Endothelial cell of umbilical vein (primary cell): ENCODE measurements at regions not wholly inside any gene's neighbourhood (a gene's known extent, or its start where the extent isn't known, plus 50 kb on each side); places are given as distances from the start of the nearest gene placed in this dataset.

Experiments
- BruUV-seq: library from RNA; stranded (reverse); fragments of 400-500 nt; replicated peaks from 2 replicates; lab custom pipeline; 2021; lab: Mats Ljungman, UMichigan
- CTCF ChIA-PET: fragments of 300-600, 350-600 bp; sonication (Branson Sonifier 250); formaldehyde crosslinking; loops from one replicate; lab custom pipeline; 2021; ENCODE audit warnings: antibody characterized with exemption, inconsistent platforms; lab: Charles Lee
- POLR2A ChIA-PET: fragments of 300-600, 350-600 bp; sonication (Branson Sonifier 250); formaldehyde crosslinking; loops from one replicate; lab custom pipeline; 2021; ENCODE audit warnings: antibody characterized with exemption, inconsistent platforms; lab: Charles Lee
- DNase-seq: peaks from one replicate; pipeline ENCODE4 v3.0.0-alpha.2; 2011; ENCODE audit warnings: low read depth, low spot score
- FAIRE-seq: peaks from 2 replicates; lab custom pipeline; 2011; peaks lifted over from hg19 to GRCh38; lab: Jason Lieb, UNC
- H2AFZ ChIP-seq: 2 replicates; pipeline ENCODE4 v1.6.0; 2012; ENCODE audit warnings: low read depth, low read length, control low read depth, inconsistent platforms
- H3K27ac ChIP-seq: 2 replicates; pipeline ENCODE4 v1.5.1; 2011; ENCODE audit warnings: low read depth, mild to moderate bottlenecking, control low read depth, low read length, moderate library complexity; ENCODE audit not compliant: insufficient read depth
- H3K27me3 ChIP-seq, 2 experiments: 2 replicates each; pipeline versions ENCODE4 v1.6.0 to v1.6.1; 2011; ENCODE audit warnings: low read length in 2 of 2, mixed read lengths in 1 of 2; ENCODE audit not compliant: control insufficient read depth in 2 of 2, insufficient read depth in 2 of 2
- H3K36me3 ChIP-seq, 2 experiments: 2 replicates in 1 of 2; 3 replicates in 1 of 2; pipeline ENCODE4 v1.5.1; 2011; ENCODE audit warnings: low read length in 2 of 2, mild to moderate bottlenecking in 1 of 2, moderate library complexity in 1 of 2; ENCODE audit not compliant: control insufficient read depth in 2 of 2, insufficient read depth in 2 of 2; ENCODE audit errors: extremely low read depth in 1 of 2
- H3K4me1 ChIP-seq: 3 replicates; pipeline ENCODE4 v1.5.1; 2011; ENCODE audit warnings: mild to moderate bottlenecking, low read length; ENCODE audit not compliant: control insufficient read depth, insufficient read depth; ENCODE audit errors: extremely low read depth
- H3K4me2 ChIP-seq: 2 replicates; pipeline ENCODE4 v1.6.1; 2011; ENCODE audit warnings: low read length, control low read depth, mixed read lengths; ENCODE audit not compliant: insufficient read depth
- H3K4me3 ChIP-seq, 3 experiments: fragments of 200-600 bp in 1 of 3; sonication (generic), shearing (Covaris generic) in 1 of 3; replicated peaks in 1 of 3; 2 replicates each; pipeline ENCODE4 v1.5.1; 2011 to 2016; ENCODE audit warnings: control low read depth in 3 of 3, low read length in 3 of 3, mild to moderate bottlenecking in 2 of 3, inconsistent platforms in 1 of 3, low read depth in 1 of 3, moderate library complexity in 1 of 3; ENCODE audit not compliant: insufficient read depth in 1 of 3
- H3K79me2 ChIP-seq: 2 replicates; pipeline ENCODE4 v1.6.0; 2012; ENCODE audit warnings: low read length, inconsistent platforms; ENCODE audit not compliant: control insufficient read depth, insufficient read depth
- H3K9ac ChIP-seq: replicated peaks from 2 replicates; pipeline ENCODE3; 2011; ENCODE audit warnings: low read length, control low read depth; ENCODE audit not compliant: insufficient read depth; ENCODE audit errors: extremely low read depth
- H3K9me1 ChIP-seq: replicated peaks from 3 replicates; pipeline ENCODE4 v1.6.0; 2011; ENCODE audit warnings: mild to moderate bottlenecking, low read length; ENCODE audit not compliant: control insufficient read depth, insufficient read depth; ENCODE audit errors: extremely low read depth
- H3K9me3 ChIP-seq: replicated peaks from 2 replicates; pipeline ENCODE4 v1.5.1; 2012; ENCODE audit warnings: low read length, inconsistent platforms; ENCODE audit not compliant: control insufficient read depth, insufficient read depth
- H4K20me1 ChIP-seq: replicated peaks from 2 replicates; pipeline ENCODE3; 2011; ENCODE audit warnings: mild to moderate bottlenecking, low read length; ENCODE audit not compliant: control insufficient read depth, insufficient read depth; ENCODE audit errors: extremely low read depth
- EZH2 ChIP-seq: IDR thresholded peaks from 2 replicates; pipeline ENCODE4 v1.6.1; 2012; ENCODE audit warnings: borderline replicate concordance, low read depth, mild to moderate bottlenecking, moderate library complexity, low read length, inconsistent platforms; ENCODE audit not compliant: severe bottlenecking
- FOS ChIP-seq: IDR thresholded peaks from 2 replicates; pipeline ENCODE4 v1.6.1; 2011; ENCODE audit warnings: mild to moderate bottlenecking, low read length, moderate library complexity, borderline replicate concordance; ENCODE audit not compliant: insufficient read depth
- GATA2 ChIP-seq: IDR thresholded peaks from 2 replicates; pipeline ENCODE4 v1.7.0; 2011; ENCODE audit warnings: low read depth, mild to moderate bottlenecking, moderate library complexity, mixed read lengths, low read length; ENCODE audit not compliant: insufficient read length, insufficient read depth
- JUN ChIP-seq: IDR thresholded peaks from 2 replicates; pipeline ENCODE4 v1.6.1; 2011; ENCODE audit warnings: borderline replicate concordance, low read depth; ENCODE audit not compliant: insufficient read length, insufficient read depth
- MAX ChIP-seq: IDR thresholded peaks from 2 replicates; pipeline ENCODE4 v1.6.1; 2011; ENCODE audit not compliant: insufficient read depth, insufficient read length
- MYC ChIP-seq: IDR thresholded peaks from one replicate; pipeline ENCODE4 v1.6.1; 2011; ENCODE audit warnings: mild to moderate bottlenecking, low read depth, low read length
- POLR2A ChIP-seq: IDR thresholded peaks from 2 replicates; pipeline ENCODE4 v1.6.1; 2012; ENCODE audit warnings: low read depth, mild to moderate bottlenecking, control low read depth, low read length
- POLR2AphosphoS5 ChIP-seq: IDR thresholded peaks from 2 replicates; pipeline ENCODE4 v1.6.1; 2012; ENCODE audit warnings: low read depth, mild to moderate bottlenecking, control low read depth, low read length, moderate library complexity; ENCODE audit not compliant: insufficient read depth
- dilution Hi-C: fragments of 300-500 bp; cut with MboI; formaldehyde crosslinking; loops from one replicate; pipeline ENCODE4 v1.15.0; 2019; ENCODE audit warnings: low sequenced_read_pairs; ENCODE audit not compliant: extremely low pct_ligation_motif_present
- intact Hi-C: fragments of 100-400 bp; cut with micrococcal nuclease; formaldehyde crosslinking; loops from one replicate; pipeline ENCODE4 v1.10.0; 2022
- TF ChIP-seq, protein P1 (sequence below), 2 donors: IDR thresholded peaks; 1 replicate in 1 of 2; 2 replicates in 1 of 2; pipeline ENCODE4 v1.5.1; 2011; ENCODE audit warnings: low read length in 2 of 2, mild to moderate bottlenecking in 2 of 2, moderate library complexity in 2 of 2, control low read depth in 1 of 2, inconsistent platforms in 1 of 2, low read depth in 1 of 2; ENCODE audit not compliant: insufficient read depth in 1 of 2; ENCODE audit errors: extremely low read depth in 1 of 2

DNA sequence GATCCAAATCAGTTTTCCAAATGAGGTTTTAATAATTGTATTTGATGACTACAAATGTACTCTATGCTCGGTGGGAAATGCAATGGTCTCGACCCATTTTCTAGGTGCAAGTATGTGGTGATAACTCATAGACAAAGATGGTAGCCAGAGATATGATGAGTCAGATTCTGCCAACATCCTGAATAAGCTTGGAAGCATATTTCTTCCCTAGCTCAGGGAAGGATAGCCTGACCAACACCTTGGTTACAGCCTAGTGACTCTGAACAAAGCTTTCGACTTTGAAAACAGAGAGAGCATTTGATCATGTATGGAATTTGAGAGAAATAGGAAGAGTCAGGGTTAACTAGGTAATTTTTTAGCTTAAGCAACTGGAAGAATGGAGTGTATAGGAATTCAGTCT, 128.3 kb upstream of the MYOCD start:
- Histone ChIP-seq H3K4me3 (no peak overlapping the region), H3K9me3 (no peaks in the 10 kb centered on the region), H3K4me1 (no peaks in the 10 kb centered on the region), H3K36me3 (no peaks in the 10 kb centered on the region), H3K27ac (no peak overlapping the region), H3K9ac (no peak overlapping the region), H3K27me3 (no peaks in the 10 kb centered on the region), H2AFZ (no peak overlapping the region), H3K79me2 (no peaks in the 10 kb centered on the region), H3K4me2 (no peak overlapping the region), H3K9me1 (no peaks in the 10 kb centered on the region), H4K20me1 (no peaks in the 10 kb centered on the region)
- ChIA-PET CTCF (no interaction called here), POLR2A (no interaction called here)
- DNase-seq (no peak), FAIRE-seq (no peak)
- BruUV-seq: no TSS peak
- TF ChIP-seq MAX (no peak), MYC (no peak), POLR2A (no peak), GATA2 (no peak), FOS (no peak)
- intact Hi-C loops (no loop called here), dilution Hi-C loops (no loop called here)

DNA sequence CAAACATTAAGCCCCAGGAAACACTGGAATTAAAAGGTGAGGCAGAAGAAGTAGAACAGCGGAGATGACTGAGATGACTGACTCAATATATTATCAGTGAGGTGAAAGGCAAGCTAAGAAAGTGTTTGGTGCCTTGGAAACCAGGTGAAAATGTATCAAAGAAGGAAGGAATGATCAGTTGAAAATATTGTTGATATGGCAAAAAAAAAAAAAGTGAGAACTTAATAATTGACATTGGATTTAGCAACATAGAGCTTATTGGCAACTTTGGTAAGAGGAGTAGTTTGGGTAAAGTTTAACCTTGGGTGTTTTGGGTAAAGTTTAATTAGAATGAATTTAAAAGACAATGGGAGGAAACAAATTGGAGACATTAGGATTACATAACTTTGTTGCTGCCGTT, 127.7 kb upstream of the MYOCD start:
- H3K4me1 ChIP-seq: no peaks in the 10 kb centered on the region
- H3K79me2 ChIP-seq: no peaks in the 10 kb centered on the region
- BruUV-seq: no TSS peak
- DNase-seq (no peak), FAIRE-seq (no peak)
- ChIA-PET CTCF (no interaction called here), POLR2A (no interaction called here)
- H3K9ac ChIP-seq: no peak overlapping the region
- dilution Hi-C loops (no loop called here), intact Hi-C loops (no loop called here)
- H4K20me1 ChIP-seq: no peaks in the 10 kb centered on the region
- no peaks in the 10 kb centered on the region for H3K36me3 ChIP-seq
- TF ChIP-seq EZH2 (no peak), JUN (no peak), FOS (no peak), POLR2A (no peak), MYC (no peak), POLR2AphosphoS5 (no peak), MAX (no peak)
- TF ChIP-seq, protein P1, sequence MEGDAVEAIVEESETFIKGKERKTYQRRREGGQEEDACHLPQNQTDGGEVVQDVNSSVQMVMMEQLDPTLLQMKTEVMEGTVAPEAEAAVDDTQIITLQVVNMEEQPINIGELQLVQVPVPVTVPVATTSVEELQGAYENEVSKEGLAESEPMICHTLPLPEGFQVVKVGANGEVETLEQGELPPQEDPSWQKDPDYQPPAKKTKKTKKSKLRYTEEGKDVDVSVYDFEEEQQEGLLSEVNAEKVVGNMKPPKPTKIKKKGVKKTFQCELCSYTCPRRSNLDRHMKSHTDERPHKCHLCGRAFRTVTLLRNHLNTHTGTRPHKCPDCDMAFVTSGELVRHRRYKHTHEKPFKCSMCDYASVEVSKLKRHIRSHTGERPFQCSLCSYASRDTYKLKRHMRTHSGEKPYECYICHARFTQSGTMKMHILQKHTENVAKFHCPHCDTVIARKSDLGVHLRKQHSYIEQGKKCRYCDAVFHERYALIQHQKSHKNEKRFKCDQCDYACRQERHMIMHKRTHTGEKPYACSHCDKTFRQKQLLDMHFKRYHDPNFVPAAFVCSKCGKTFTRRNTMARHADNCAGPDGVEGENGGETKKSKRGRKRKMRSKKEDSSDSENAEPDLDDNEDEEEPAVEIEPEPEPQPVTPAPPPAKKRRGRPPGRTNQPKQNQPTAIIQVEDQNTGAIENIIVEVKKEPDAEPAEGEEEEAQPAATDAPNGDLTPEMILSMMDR (IDR thresholded peaks at IDR 0.05; ENCODE audit: extremely low read depth in 1 of 2, insufficient read depth in 1 of 2, low read depth in 1 of 2, low read length in 2 of 2): no peak
- H3K4me3 ChIP-seq: no peak overlapping the region
- H2AFZ ChIP-seq: no peak overlapping the region
- H3K9me1 ChIP-seq: no peaks in the 10 kb centered on the region
- no peak overlapping the region for H3K27ac ChIP-seq
- H3K27me3 ChIP-seq: no peaks in the 10 kb centered on the region
- H3K9me3 ChIP-seq: no peaks in the 10 kb centered on the region
- H3K4me2 ChIP-seq: no peak overlapping the region
